GM12878 (cell line): ENCODE measurements at regions not wholly inside any gene's neighbourhood (a gene's known extent, or its start where the extent isn't known, plus 50 kb on each side); places are given as distances from the start of the nearest gene placed in this dataset.

Experiments
- ATAC-seq: fragments of 200-7000 bp; cut with Tn5 transposase; 3 replicates; pipeline ENCODE4 v1.9.1; 2020; ENCODE audit warnings: mild to moderate bottlenecking, moderate library complexity
- BruUV-seq: library from RNA; stranded (reverse); fragments of 400-500 nt; replicated peaks from 2 replicates; lab custom pipeline; 2021; lab: Mats Ljungman, UMichigan
- CTCF ChIA-PET: fragments of 300-600 bp; sonication (Branson Sonifier 250); formaldehyde crosslinking; extraction: SDS; loops from one replicate; lab custom pipeline; 2021; ENCODE audit warnings: inconsistent platforms; lab: Yijun Ruan, JAX
- POLR2A ChIA-PET: fragments of 350-600 bp; formaldehyde crosslinking; extraction: SDS; loops from one replicate; lab custom pipeline; 2021; ENCODE audit warnings: inconsistent platforms; lab: Charles Lee
- RAD21 ChIA-PET: fragments of 300-600 bp; sonication (Branson Sonifier 250); formaldehyde crosslinking; loops from one replicate; lab custom pipeline; 2023; ENCODE audit warnings: antibody characterized with exemption; ENCODE audit not compliant: unreplicated experiment; lab: Charles Lee
- SMC1A ChIA-PET: fragments of 300-600 bp; sonication (Branson Sonifier 250); formaldehyde crosslinking; loops from one replicate; lab custom pipeline; 2023; ENCODE audit not compliant: unreplicated experiment, uncharacterized antibody; lab: Charles Lee
- DNase-seq: peaks from one replicate; pipeline ENCODE4 v3.0.0-alpha.2; 2011; ENCODE audit warnings: low read depth, low spot score
- FAIRE-seq: peaks from 3 replicates; lab custom pipeline; 2011; peaks lifted over from hg19 to GRCh38; lab: Jason Lieb, UNC
- H2AFZ ChIP-seq: 2 replicates; pipeline ENCODE4 v1.6.0; 2011; ENCODE audit warnings: low read depth, low read length, control low read depth; ENCODE audit not compliant: control insufficient read depth
- H3K27ac ChIP-seq: 2 replicates; pipeline ENCODE4 v1.5.1; 2011; ENCODE audit warnings: control low read depth; ENCODE audit not compliant: control insufficient read depth, insufficient read depth
- H3K27me3 ChIP-seq, 2 experiments: replicated peaks in 1 of 2; 2 replicates each; pipeline versions ENCODE4 v1.6.0 to v1.6.1; 2011; ENCODE audit warnings: low read length in 1 of 2; ENCODE audit not compliant: control insufficient read depth in 2 of 2, insufficient read depth in 2 of 2
- H3K36me3 ChIP-seq, 2 experiments: 2 replicates each; pipeline ENCODE4 v1.5.1; 2011; ENCODE audit warnings: low read length in 1 of 2; ENCODE audit not compliant: control insufficient read depth in 2 of 2, insufficient read depth in 2 of 2
- H3K4me1 ChIP-seq: 2 replicates; pipeline ENCODE4 v1.6.1; 2011; ENCODE audit warnings: mild to moderate bottlenecking, low read length, moderate library complexity, mixed read lengths; ENCODE audit not compliant: control insufficient read depth, insufficient read depth
- H3K4me2 ChIP-seq: 2 replicates; pipeline ENCODE4 v1.6.0; 2011; ENCODE audit warnings: control low read depth; ENCODE audit not compliant: control insufficient read depth, insufficient read depth
- H3K4me3 ChIP-seq: fragments of 200-600 bp; sonication (generic); 2 replicates; pipeline ENCODE4 v1.5.1; 2016
- H3K79me2 ChIP-seq: 2 replicates; pipeline ENCODE4 v1.6.0; 2011; ENCODE audit warnings: low read length; ENCODE audit not compliant: control insufficient read depth, insufficient read depth
- H3K9ac ChIP-seq: 2 replicates; pipeline ENCODE4 v1.8.0; 2011; ENCODE audit warnings: low read length, control low read depth, mixed read lengths; ENCODE audit not compliant: control insufficient read depth, insufficient read depth
- H3K9me3 ChIP-seq: replicated peaks from 3 replicates; pipeline ENCODE4 v1.5.1; 2011; ENCODE audit warnings: mild to moderate bottlenecking, low read length; ENCODE audit not compliant: control insufficient read depth, insufficient read depth
- H4K20me1 ChIP-seq: 2 replicates; pipeline ENCODE4 v1.6.0; 2011; ENCODE audit not compliant: control insufficient read depth, insufficient read depth
- BCLAF1 ChIP-seq: fragments of 450-650 bp; IDR thresholded peaks from 2 replicates; pipeline ENCODE4 v1.6.1; 2017; ENCODE audit warnings: antibody characterized with exemption, mild to moderate bottlenecking, moderate library complexity
- CEBPB ChIP-seq, 2 experiments: fragments of 150-350 bp in 1 of 2; IDR thresholded peaks; 2 replicates each; pipeline ENCODE4 v1.6.1; 2012 to 2014; ENCODE audit warnings: low read depth in 2 of 2, low read length in 2 of 2, borderline replicate concordance in 1 of 2, inconsistent platforms in 1 of 2
- KLF5 ChIP-seq: fragments of 450-650 bp; IDR thresholded peaks from 2 replicates; pipeline ENCODE4 v1.6.1; 2014; ENCODE audit warnings: mild to moderate bottlenecking; ENCODE audit not compliant: partially characterized antibody
- LARP7 ChIP-seq: fragments of 450-650 bp; IDR thresholded peaks from 2 replicates; pipeline ENCODE4 v1.6.1; 2017; ENCODE audit warnings: mild to moderate bottlenecking
- MXI1 ChIP-seq: fragments of 150-350 bp; IDR thresholded peaks from 2 replicates; pipeline ENCODE4 v1.6.1; 2011; ENCODE audit warnings: low read depth, mild to moderate bottlenecking, inconsistent platforms, low read length, improper control_type of control experiment
- NFXL1 ChIP-seq: fragments of 450-650 bp; IDR thresholded peaks from 2 replicates; pipeline ENCODE4 v1.6.1; 2017; ENCODE audit warnings: antibody characterized with exemption, mild to moderate bottlenecking, borderline replicate concordance
- NFYB ChIP-seq: IDR thresholded peaks from 2 replicates; pipeline ENCODE4 v1.6.1; 2011; ENCODE audit warnings: low read depth, mild to moderate bottlenecking, low read length, improper control_type of control experiment, moderate library complexity; ENCODE audit not compliant: insufficient read depth
- NR2F1 ChIP-seq: fragments of 450-650 bp; conservative IDR thresholded peaks from 2 replicates; pipeline ENCODE4 v1.6.1; 2017; ENCODE audit warnings: mild to moderate bottlenecking
- RELA ChIP-seq: fragments of 450-650 bp; IDR thresholded peaks from 2 replicates; pipeline ENCODE4 v1.8.0; 2014; ENCODE audit warnings: borderline replicate concordance; ENCODE audit not compliant: partially characterized antibody
- ZBTB4 ChIP-seq: fragments of 450-650 bp; formaldehyde crosslinking; IDR thresholded peaks from 2 replicates; pipeline ENCODE4 v1.4.0; 2022; ENCODE audit warnings: mild to moderate bottlenecking, moderate library complexity
- ZNF207 ChIP-seq: fragments of 450-650 bp; IDR thresholded peaks from 2 replicates; pipeline ENCODE4 v1.6.1; 2014; ENCODE audit warnings: antibody characterized with exemption, mild to moderate bottlenecking, borderline replicate concordance
- WGBS: methylation state at CpG from one replicate; pipeline ENCODE4 v1.1.6; 2016; ENCODE audit warnings: low lambda C conversion rate; ENCODE audit not compliant: insufficient replicate concordance, insufficient coverage; ENCODE audit errors: missing lambda C conversion rate; 5-methylcytosine and 5-hydroxymethylcytosine counted together
- in situ Hi-C: fragments of 300-500 bp; cut with MboI; formaldehyde crosslinking; loops from 9 replicates; pipeline ENCODE4 v1.14.3; 2018; ENCODE audit warnings: mixed read lengths
- intact Hi-C: fragments of 100-400 bp; cut with micrococcal nuclease; formaldehyde crosslinking; loops from one replicate; pipeline ENCODE4 v1.14.2; 2022; ENCODE audit not compliant: unreplicated experiment
- TF ChIP-seq, protein P1 (sequence below): IDR thresholded peaks from 2 replicates; pipeline ENCODE4 v1.6.1; 2012; ENCODE audit warnings: improper control_type of control experiment, low read depth, low read length; ENCODE audit not compliant: insufficient replicate concordance

DNA sequence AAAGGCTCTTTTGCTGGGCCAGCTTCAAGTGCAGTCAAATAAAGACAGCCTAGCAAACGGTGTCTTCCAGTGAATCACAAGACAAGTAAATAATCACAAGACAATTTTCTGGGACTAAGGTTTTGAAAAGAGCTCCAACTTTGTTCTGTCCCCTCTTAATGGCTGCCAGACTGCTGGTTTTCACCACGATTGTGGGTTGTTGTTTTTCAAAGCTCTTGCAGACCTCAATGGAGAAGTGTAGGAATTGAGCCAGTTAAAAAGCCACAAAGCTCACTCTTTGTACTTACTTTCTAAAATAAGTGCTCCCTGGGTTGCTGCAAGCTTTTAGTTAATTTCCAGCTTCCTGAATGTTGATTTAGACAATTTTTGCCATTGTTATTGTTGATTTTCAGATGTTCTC is 405.8 kb upstream of the HTR2C start:
- Histone ChIP-seq H3K4me1 (no peaks in the 10 kb centered on the region), H3K27me3 (no peaks in the 10 kb centered on the region), H3K27ac (no peak overlapping the region), H3K9ac (no peak overlapping the region), H3K79me2 (no peaks in the 10 kb centered on the region), H2AFZ (no peak overlapping the region), H4K20me1 (no peaks in the 10 kb centered on the region), H3K4me2 (no peak overlapping the region), H3K9me3 (no peaks in the 10 kb centered on the region), H3K36me3 (no peaks in the 10 kb centered on the region), H3K4me3 (no peak overlapping the region)
- intact Hi-C loops, result no loop called here
- SMC1A ChIA-PET, result no interaction called here
- POLR2A ChIA-PET, result no interaction called here
- no TSS peak for BruUV-seq
- WGBS, result 0% methylated on average over 2 of the region's 2 CpGs
- CTCF ChIA-PET, result no interaction called here
- RAD21 ChIA-PET, result no interaction called here
- ATAC-seq (no peak), DNase-seq (no peak), FAIRE-seq (no peak)
- in situ Hi-C loops, result no loop called here
- TF ChIP-seq NFXL1 (no peak), NR2F1 (no peak), BCLAF1 (no peak), MXI1 (no peak), CEBPB (IDR thresholded peaks at IDR 0.05; ENCODE audit: borderline replicate concordance in 1 of 2, low read depth in 2 of 2, low read length in 2 of 2) (no peak), ZNF207 (no peak), NFYB (no peak), LARP7 (no peak), KLF5 (no peak), RELA (no peak), ZBTB4 (CRISPR knock-in tag) (no peak)
- TF ChIP-seq, protein P1, sequence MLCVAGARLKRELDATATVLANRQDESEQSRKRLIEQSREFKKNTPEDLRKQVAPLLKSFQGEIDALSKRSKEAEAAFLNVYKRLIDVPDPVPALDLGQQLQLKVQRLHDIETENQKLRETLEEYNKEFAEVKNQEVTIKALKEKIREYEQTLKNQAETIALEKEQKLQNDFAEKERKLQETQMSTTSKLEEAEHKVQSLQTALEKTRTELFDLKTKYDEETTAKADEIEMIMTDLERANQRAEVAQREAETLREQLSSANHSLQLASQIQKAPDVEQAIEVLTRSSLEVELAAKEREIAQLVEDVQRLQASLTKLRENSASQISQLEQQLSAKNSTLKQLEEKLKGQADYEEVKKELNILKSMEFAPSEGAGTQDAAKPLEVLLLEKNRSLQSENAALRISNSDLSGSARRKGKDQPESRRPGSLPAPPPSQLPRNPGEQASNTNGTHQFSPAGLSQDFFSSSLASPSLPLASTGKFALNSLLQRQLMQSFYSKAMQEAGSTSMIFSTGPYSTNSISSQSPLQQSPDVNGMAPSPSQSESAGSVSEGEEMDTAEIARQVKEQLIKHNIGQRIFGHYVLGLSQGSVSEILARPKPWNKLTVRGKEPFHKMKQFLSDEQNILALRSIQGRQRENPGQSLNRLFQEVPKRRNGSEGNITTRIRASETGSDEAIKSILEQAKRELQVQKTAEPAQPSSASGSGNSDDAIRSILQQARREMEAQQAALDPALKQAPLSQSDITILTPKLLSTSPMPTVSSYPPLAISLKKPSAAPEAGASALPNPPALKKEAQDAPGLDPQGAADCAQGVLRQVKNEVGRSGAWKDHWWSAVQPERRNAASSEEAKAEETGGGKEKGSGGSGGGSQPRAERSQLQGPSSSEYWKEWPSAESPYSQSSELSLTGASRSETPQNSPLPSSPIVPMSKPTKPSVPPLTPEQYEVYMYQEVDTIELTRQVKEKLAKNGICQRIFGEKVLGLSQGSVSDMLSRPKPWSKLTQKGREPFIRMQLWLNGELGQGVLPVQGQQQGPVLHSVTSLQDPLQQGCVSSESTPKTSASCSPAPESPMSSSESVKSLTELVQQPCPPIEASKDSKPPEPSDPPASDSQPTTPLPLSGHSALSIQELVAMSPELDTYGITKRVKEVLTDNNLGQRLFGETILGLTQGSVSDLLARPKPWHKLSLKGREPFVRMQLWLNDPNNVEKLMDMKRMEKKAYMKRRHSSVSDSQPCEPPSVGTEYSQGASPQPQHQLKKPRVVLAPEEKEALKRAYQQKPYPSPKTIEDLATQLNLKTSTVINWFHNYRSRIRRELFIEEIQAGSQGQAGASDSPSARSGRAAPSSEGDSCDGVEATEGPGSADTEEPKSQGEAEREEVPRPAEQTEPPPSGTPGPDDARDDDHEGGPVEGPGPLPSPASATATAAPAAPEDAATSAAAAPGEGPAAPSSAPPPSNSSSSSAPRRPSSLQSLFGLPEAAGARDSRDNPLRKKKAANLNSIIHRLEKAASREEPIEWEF, result no peak
